Astrocyte (in vitro differentiated cells and primary cell): ENCODE measurements at regions not wholly inside any gene's neighbourhood (a gene's known extent, or its start where the extent isn't known, plus 50 kb on each side); places are given as distances from the start of the nearest gene placed in this dataset.
A peak's percentile ranks its signal among the peaks of the same experiment; 100 is the strongest.

ENCODE experiments used
- DNase-seq: peaks from one replicate; pipeline ENCODE4 v3.0.0-alpha.2; 2010; ENCODE audit warnings: low read depth
- FAIRE-seq: peaks from 2 replicates; lab custom pipeline; 2011; peaks lifted over from hg19 to GRCh38; lab: Jason Lieb, UNC
- H2AFZ ChIP-seq: 2 replicates; pipeline ENCODE4 v1.6.0; 2012; ENCODE audit warnings: low read depth, low read length, inconsistent platforms
- H3K27ac ChIP-seq: 2 replicates; pipeline ENCODE4 v1.5.1; 2011; ENCODE audit warnings: low read depth, low read length, inconsistent platforms
- H3K27me3 ChIP-seq: 2 replicates; pipeline ENCODE4 v1.6.0; 2011; ENCODE audit warnings: low read length, inconsistent platforms; ENCODE audit not compliant: insufficient read depth
- H3K36me3 ChIP-seq: 2 replicates; pipeline ENCODE4 v1.5.1; 2011; ENCODE audit warnings: low read length, inconsistent platforms; ENCODE audit not compliant: insufficient read depth
- H3K4me1 ChIP-seq: 2 replicates; pipeline ENCODE4 v1.5.1; 2011; ENCODE audit warnings: low read length, inconsistent platforms; ENCODE audit not compliant: insufficient read depth
- H3K4me2 ChIP-seq: 2 replicates; pipeline ENCODE4 v1.6.0; 2012; ENCODE audit warnings: low read length, inconsistent platforms
- H3K4me3 ChIP-seq: 2 replicates; pipeline ENCODE4 v1.5.1; 2011; ENCODE audit warnings: low read depth, mild to moderate bottlenecking, low read length, inconsistent platforms; ENCODE audit not compliant: insufficient read depth
- H3K79me2 ChIP-seq: 2 replicates; pipeline ENCODE4 v1.6.0; 2012; ENCODE audit warnings: mild to moderate bottlenecking, low read length, inconsistent platforms; ENCODE audit not compliant: insufficient read depth
- H3K9ac ChIP-seq: 2 replicates; pipeline ENCODE4 v1.6.0; 2012; ENCODE audit warnings: mild to moderate bottlenecking, low read length, inconsistent platforms
- H3K9me3 ChIP-seq: 2 replicates; pipeline ENCODE4 v1.5.1; 2012; ENCODE audit warnings: low read depth, mild to moderate bottlenecking, low read length, inconsistent platforms; ENCODE audit not compliant: insufficient read depth
- H4K20me1 ChIP-seq: 2 replicates; pipeline ENCODE4 v1.6.0; 2012; ENCODE audit warnings: low read length, inconsistent platforms; ENCODE audit not compliant: insufficient read depth
- H3K27ac Mint-ChIP-seq: one replicate; pipeline ENCODE4 v1.8.0; 2021; ENCODE audit warnings: mild to moderate bottlenecking, mixed read lengths; ENCODE audit not compliant: unreplicated experiment
- H3K27me3 Mint-ChIP-seq: one replicate; pipeline ENCODE4 v1.8.0; 2021; ENCODE audit warnings: low read depth, mixed read lengths; ENCODE audit not compliant: unreplicated experiment
- H3K36me3 Mint-ChIP-seq: one replicate; pipeline ENCODE4 v1.8.0; 2021; ENCODE audit warnings: low read depth, mixed read lengths; ENCODE audit not compliant: unreplicated experiment
- H3K4me1 Mint-ChIP-seq: one replicate; pipeline ENCODE4 v1.8.0; 2021; ENCODE audit warnings: low read depth, mixed read lengths; ENCODE audit not compliant: unreplicated experiment
- H3K4me3 Mint-ChIP-seq: one replicate; pipeline ENCODE4 v1.8.0; 2021; ENCODE audit warnings: mild to moderate bottlenecking, moderate library complexity, mixed read lengths; ENCODE audit not compliant: unreplicated experiment
- H3K9me3 Mint-ChIP-seq: one replicate; pipeline ENCODE4 v1.8.0; 2021; ENCODE audit warnings: mild to moderate bottlenecking, mixed read lengths; ENCODE audit not compliant: unreplicated experiment
- CTCF ChIP-seq: IDR thresholded peaks from 2 replicates; pipeline ENCODE4 v1.5.1; 2011; ENCODE audit warnings: low read depth, mild to moderate bottlenecking, inconsistent platforms, low read length, moderate library complexity; ENCODE audit not compliant: insufficient read depth
- EZH2 ChIP-seq: IDR thresholded peaks from 2 replicates; pipeline ENCODE4 v1.6.1; 2012; ENCODE audit warnings: mild to moderate bottlenecking, low read length, inconsistent platforms; ENCODE audit not compliant: insufficient read depth

- no peaks in the 10 kb centered on the region for H3K27me3 Mint-ChIP-seq
- H3K4me3 Mint-ChIP-seq: no peak overlapping the region
- Histone ChIP-seq H3K4me1 (no peaks in the 10 kb centered on the region), H3K9ac (no peak overlapping the region), H3K79me2 (no peaks in the 10 kb centered on the region), H3K27me3 (no peaks in the 10 kb centered on the region), H3K27ac (no peak overlapping the region), H3K36me3 (no peaks in the 10 kb centered on the region), H3K9me3 (no peaks in the 10 kb centered on the region), H3K4me3 (no peak overlapping the region), H3K4me2 (peak overlapping the region; percentile 1), H4K20me1 (no peaks in the 10 kb centered on the region), H2AFZ (peak overlapping the region; percentile 46)
- H3K4me1 Mint-ChIP-seq: peaks cover 5% of the 10 kb centered on the region
- H3K27ac Mint-ChIP-seq: no peak overlapping the region
- H3K9me3 Mint-ChIP-seq: no peaks in the 10 kb centered on the region
- FAIRE-seq: peak; percentile 54
- H3K36me3 Mint-ChIP-seq: no peaks in the 10 kb centered on the region
- peak; percentile 85 for DNase-seq
- TF ChIP-seq CTCF (no peak), EZH2 (no peak)
Observed at GRCh38 chr2:188645986-188646385, 328.2 kb upstream of the COL3A1 start.

GRCh38 chr2:188647430-188648070, 326.6 kb upstream of the COL3A1 start:
- H3K27me3 Mint-ChIP-seq: no peaks in the 10 kb centered on the region
- no peaks in the 10 kb centered on the region for H3K9me3 ChIP-seq
- no peak overlapping the region for H3K4me3 ChIP-seq
- no peak overlapping the region for H3K27ac Mint-ChIP-seq
- H3K4me1 ChIP-seq: no peaks in the 10 kb centered on the region
- no peaks in the 10 kb centered on the region for H3K36me3 ChIP-seq
- H2AFZ ChIP-seq: no peak overlapping the region
- peaks cover 5% of the 10 kb centered on the region for H3K4me1 Mint-ChIP-seq
- H4K20me1 ChIP-seq: no peaks in the 10 kb centered on the region
- H3K4me2 ChIP-seq: no peak overlapping the region
- H3K9ac ChIP-seq: no peak overlapping the region
- no peaks in the 10 kb centered on the region for H3K27me3 ChIP-seq
- no peak overlapping the region for H3K27ac ChIP-seq
- TF ChIP-seq CTCF (no peak), EZH2 (no peak)
- FAIRE-seq: no peak
- H3K36me3 Mint-ChIP-seq: no peaks in the 10 kb centered on the region
- H3K9me3 Mint-ChIP-seq: no peaks in the 10 kb centered on the region
- no peaks in the 10 kb centered on the region for H3K79me2 ChIP-seq
- H3K4me3 Mint-ChIP-seq: no peak overlapping the region
- peak; percentile 66 for DNase-seq

GRCh38 chr2:188659656-188660406, 314.3 kb upstream of the COL3A1 start:
- no peak for TF ChIP-seq CTCF
- no peak for TF ChIP-seq EZH2
- H3K36me3 ChIP-seq: no peaks in the 10 kb centered on the region
- no peak overlapping the region for H3K4me3 ChIP-seq
- H3K27me3 ChIP-seq: no peaks in the 10 kb centered on the region
- no peaks in the 10 kb centered on the region for H4K20me1 ChIP-seq
- peaks cover 7% of the 10 kb centered on the region for H3K4me1 ChIP-seq
- peaks cover 14% of the 10 kb centered on the region for H3K4me1 Mint-ChIP-seq
- peak; percentile 80 for DNase-seq
- H3K79me2 ChIP-seq: no peaks in the 10 kb centered on the region
- H3K9me3 ChIP-seq: no peaks in the 10 kb centered on the region
- no peaks in the 10 kb centered on the region for H3K9me3 Mint-ChIP-seq
- H3K36me3 Mint-ChIP-seq: no peaks in the 10 kb centered on the region
- H3K4me2 ChIP-seq: peak overlapping the region; percentile 49
- H3K27me3 Mint-ChIP-seq: no peaks in the 10 kb centered on the region
- no peak overlapping the region for H2AFZ ChIP-seq
- no peak overlapping the region for H3K4me3 Mint-ChIP-seq
- peak overlapping the region; percentile 10 for H3K27ac ChIP-seq
- no peak overlapping the region for H3K9ac ChIP-seq
- FAIRE-seq: peak; percentile 84
- peak overlapping the region; percentile 53 for H3K27ac Mint-ChIP-seq
